ENCODE measurements at regions not wholly inside any gene's neighbourhood (a gene's known extent, or its start where the extent isn't known, plus 50 kb on each side); places are given as distances from the start of the nearest gene placed in this dataset.
A peak's percentile ranks its signal among the peaks of the same experiment; 100 is the strongest.

DNA sequence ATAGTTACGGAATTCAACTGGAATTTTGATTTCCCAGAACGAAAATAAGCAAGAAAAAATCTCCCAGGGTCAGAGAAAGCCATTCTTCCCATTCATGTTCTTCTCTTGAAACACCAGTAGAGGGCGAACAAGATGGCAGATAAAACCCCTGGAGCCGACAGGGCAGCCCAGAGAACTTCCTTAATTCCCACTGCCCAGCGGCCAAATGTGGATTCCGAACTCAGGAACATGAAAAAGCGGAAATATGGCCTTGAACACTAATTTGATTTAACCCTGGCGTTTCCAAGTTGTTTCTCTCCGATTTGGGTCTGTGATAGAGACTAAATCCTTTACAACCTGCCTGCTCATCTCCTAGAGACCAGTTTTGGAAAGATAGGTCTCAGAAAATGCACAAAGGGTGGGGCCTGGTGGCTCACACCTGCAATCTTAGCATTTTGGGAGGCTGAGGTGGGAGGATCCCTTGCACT lies 100.7 kb upstream of the WAC start:
- no peaks in the 10 kb centered on the region for H4K20me1 ChIP-seq (ENCODE audit: insufficient read depth, low read length)
- no peaks in the 10 kb centered on the region; the same call in 1 of the 2 replicates for H3F3A ChIP-seq (ENCODE audit: insufficient read depth, low read length)
- H3K4me1 ChIP-seq (ENCODE audit: low read length): peaks cover 20% of the 10 kb centered on the region
- H3K9ac ChIP-seq (ENCODE audit: low read length): no peak overlapping the region
- no peak overlapping the region for H3K27ac ChIP-seq (ENCODE audit: low read length)
- peak overlapping the region; percentile 35 for H3K4me2 ChIP-seq (ENCODE audit: low read depth, low read length)
- TF ChIP-seq, protein P1, sequence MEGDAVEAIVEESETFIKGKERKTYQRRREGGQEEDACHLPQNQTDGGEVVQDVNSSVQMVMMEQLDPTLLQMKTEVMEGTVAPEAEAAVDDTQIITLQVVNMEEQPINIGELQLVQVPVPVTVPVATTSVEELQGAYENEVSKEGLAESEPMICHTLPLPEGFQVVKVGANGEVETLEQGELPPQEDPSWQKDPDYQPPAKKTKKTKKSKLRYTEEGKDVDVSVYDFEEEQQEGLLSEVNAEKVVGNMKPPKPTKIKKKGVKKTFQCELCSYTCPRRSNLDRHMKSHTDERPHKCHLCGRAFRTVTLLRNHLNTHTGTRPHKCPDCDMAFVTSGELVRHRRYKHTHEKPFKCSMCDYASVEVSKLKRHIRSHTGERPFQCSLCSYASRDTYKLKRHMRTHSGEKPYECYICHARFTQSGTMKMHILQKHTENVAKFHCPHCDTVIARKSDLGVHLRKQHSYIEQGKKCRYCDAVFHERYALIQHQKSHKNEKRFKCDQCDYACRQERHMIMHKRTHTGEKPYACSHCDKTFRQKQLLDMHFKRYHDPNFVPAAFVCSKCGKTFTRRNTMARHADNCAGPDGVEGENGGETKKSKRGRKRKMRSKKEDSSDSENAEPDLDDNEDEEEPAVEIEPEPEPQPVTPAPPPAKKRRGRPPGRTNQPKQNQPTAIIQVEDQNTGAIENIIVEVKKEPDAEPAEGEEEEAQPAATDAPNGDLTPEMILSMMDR (IDR thresholded peaks at IDR 0.05; ENCODE audit: low read length): peak; percentile 79
- no peak for TF ChIP-seq EZH2phosphoT487 (IDR thresholded peaks at IDR 0.05; ENCODE audit: low read length)
- DNase-seq: peak; percentile 32
- no peaks in the 10 kb centered on the region for H3K27me3 ChIP-seq (replicated peaks; ENCODE audit: insufficient read depth, low read length)
- H2AFZ ChIP-seq (ENCODE audit: low read length): peak overlapping the region; percentile 68
- no peaks in the 10 kb centered on the region for H3K9me3 ChIP-seq (replicated peaks; ENCODE audit: insufficient read depth, low read length)
- H3K36me3 ChIP-seq (replicated peaks; ENCODE audit: insufficient read depth, low read length): no peaks in the 10 kb centered on the region
- H3K79me2 ChIP-seq (ENCODE audit: low read length): no peaks in the 10 kb centered on the region
- no peaks in the 10 kb centered on the region for H3K9me2 ChIP-seq (replicated peaks; ENCODE audit: insufficient read depth, low read length)
- no peak overlapping the region for H3K4me3 ChIP-seq (ENCODE audit: low read length)

DNA sequence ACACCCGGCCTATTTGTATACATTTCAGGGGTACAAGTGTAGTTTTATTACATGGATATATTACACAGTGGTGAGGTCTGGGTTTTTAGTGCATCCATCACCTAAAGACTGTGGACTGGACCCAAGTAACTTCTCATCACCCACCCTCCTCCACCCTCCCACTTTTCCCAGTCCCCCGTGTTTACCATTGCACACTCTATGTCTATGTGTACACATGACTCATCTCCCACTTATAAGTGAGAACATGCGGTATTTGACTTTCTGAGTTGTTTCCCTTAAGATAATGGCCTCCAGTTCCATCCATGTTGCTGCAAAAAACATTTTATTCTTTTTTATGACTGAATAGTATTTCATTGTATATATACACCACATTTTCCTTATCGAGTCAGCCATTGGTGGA lies 98.9 kb upstream of the WAC start:
- TF ChIP-seq, protein P1 (IDR thresholded peaks at IDR 0.05; ENCODE audit: low read length): no peak
- TF ChIP-seq EZH2 (optimal IDR thresholded peaks at IDR 0.05; ENCODE audit: low read depth, low read length) (no peak), EZH2phosphoT487 (IDR thresholded peaks at IDR 0.05; ENCODE audit: low read length) (no peak)
- H2AFZ ChIP-seq (ENCODE audit: low read length): no peak overlapping the region
- no peak overlapping the region for H3K4me2 ChIP-seq (ENCODE audit: low read depth, low read length)
- no peak overlapping the region for H3K9ac ChIP-seq (ENCODE audit: low read length)
- no peaks in the 10 kb centered on the region for H3F3A ChIP-seq (ENCODE audit: insufficient read depth, low read length)
- no peaks in the 10 kb centered on the region for H4K20me1 ChIP-seq (ENCODE audit: insufficient read depth, low read length)
- no peak overlapping the region for H3K4me3 ChIP-seq (ENCODE audit: low read length)
- H3K9me3 ChIP-seq (replicated peaks; ENCODE audit: insufficient read depth, low read length): no peaks in the 10 kb centered on the region
- 0 out of 2 replicates have a peak, but pooled peaks cover 5% of the 10 kb centered on the region for H3K4me1 ChIP-seq (ENCODE audit: low read length)
- no peaks in the 10 kb centered on the region for H3K79me2 ChIP-seq (ENCODE audit: low read length)
- H3K27me3 ChIP-seq (replicated peaks; ENCODE audit: insufficient read depth, low read length): no peaks in the 10 kb centered on the region
- no peaks in the 10 kb centered on the region for H3K36me3 ChIP-seq (replicated peaks; ENCODE audit: insufficient read depth, low read length)
- DNase-seq: no peak
- no peak overlapping the region for H3K27ac ChIP-seq (ENCODE audit: low read length)
- H3K9me2 ChIP-seq (replicated peaks; ENCODE audit: insufficient read depth, low read length): no peaks in the 10 kb centered on the region

DNA sequence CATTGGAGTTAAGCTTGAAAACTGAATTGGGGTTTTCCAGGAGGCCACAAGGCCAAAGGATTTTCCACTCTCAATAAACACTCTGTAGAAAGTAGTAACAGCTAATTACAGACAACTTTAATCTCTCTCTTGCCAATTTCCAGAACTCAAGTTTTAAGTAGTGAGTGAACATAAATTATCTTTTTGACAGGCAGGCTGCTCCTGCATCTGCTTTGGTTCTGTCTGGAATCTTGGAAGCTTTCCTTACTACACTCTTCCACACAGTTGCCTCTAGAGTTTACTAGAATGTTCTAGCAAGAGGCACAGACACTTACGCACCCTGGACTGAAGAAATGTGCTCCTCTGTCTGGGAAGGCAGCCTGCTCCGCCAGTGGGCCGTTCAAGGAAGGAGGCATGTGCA lies 90.5 kb upstream of the WAC start:
- Histone ChIP-seq H3K9ac (ENCODE audit: low read length) (no peak overlapping the region), H3K79me2 (ENCODE audit: low read length) (no peaks in the 10 kb centered on the region), H2AFZ (ENCODE audit: low read length) (no peak overlapping the region), H3K9me3 (replicated peaks; ENCODE audit: insufficient read depth, low read length) (no peaks in the 10 kb centered on the region), H3K9me2 (replicated peaks; ENCODE audit: insufficient read depth, low read length) (no peaks in the 10 kb centered on the region), H3K4me1 (ENCODE audit: low read length) (no peaks in the 10 kb centered on the region), H3K27ac (ENCODE audit: low read length) (no peak overlapping the region), H3K27me3 (replicated peaks; ENCODE audit: insufficient read depth, low read length) (no peaks in the 10 kb centered on the region), H3K4me3 (ENCODE audit: low read length) (no peak overlapping the region), H3K4me2 (ENCODE audit: low read depth, low read length) (no peak overlapping the region), H4K20me1 (ENCODE audit: insufficient read depth, low read length) (no peaks in the 10 kb centered on the region), H3K36me3 (replicated peaks; ENCODE audit: insufficient read depth, low read length) (no peaks in the 10 kb centered on the region), H3F3A (ENCODE audit: insufficient read depth, low read length) (no peaks in the 10 kb centered on the region)
- no peak for TF ChIP-seq EZH2 (optimal IDR thresholded peaks at IDR 0.05; ENCODE audit: low read depth, low read length)
- no peak for TF ChIP-seq EZH2phosphoT487 (IDR thresholded peaks at IDR 0.05; ENCODE audit: low read length)
- DNase-seq: no peak

DNA sequence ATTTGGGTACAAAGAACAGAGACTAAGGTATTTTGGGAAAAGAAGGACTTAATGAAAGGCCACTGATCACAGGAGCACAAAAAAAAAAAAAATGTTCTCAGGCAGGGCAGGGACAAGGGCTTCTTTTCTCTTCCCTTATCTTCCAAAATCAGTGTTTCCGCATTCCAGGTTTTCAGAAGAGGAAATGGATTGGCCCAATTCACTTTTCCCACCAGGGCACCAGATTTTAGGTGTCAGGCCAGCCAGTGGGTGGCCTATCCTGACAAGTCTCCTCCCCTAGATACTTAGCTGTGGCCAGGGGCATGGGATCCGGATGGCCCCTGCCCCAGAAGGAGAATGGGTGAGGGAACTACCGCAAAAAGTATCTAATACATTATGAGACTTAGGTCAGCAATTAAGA lies 88.9 kb upstream of the WAC start:
- no peak overlapping the region for H3K4me2 ChIP-seq (ENCODE audit: low read depth, low read length)
- TF ChIP-seq, protein P1 (IDR thresholded peaks at IDR 0.05; ENCODE audit: low read length): no peak
- TF ChIP-seq EZH2phosphoT487 (IDR thresholded peaks at IDR 0.05; ENCODE audit: low read length): no peak
- no peaks in the 10 kb centered on the region for H4K20me1 ChIP-seq (ENCODE audit: insufficient read depth, low read length)
- H3K9ac ChIP-seq (ENCODE audit: low read length): no peak overlapping the region
- no peaks in the 10 kb centered on the region for H3F3A ChIP-seq (ENCODE audit: insufficient read depth, low read length)
- H3K9me2 ChIP-seq (replicated peaks; ENCODE audit: insufficient read depth, low read length): no peaks in the 10 kb centered on the region
- no peak for DNase-seq
- H3K4me3 ChIP-seq (ENCODE audit: low read length): no peak overlapping the region
- no peak overlapping the region for H2AFZ ChIP-seq (ENCODE audit: low read length)
- no peaks in the 10 kb centered on the region for H3K4me1 ChIP-seq (ENCODE audit: low read length)
- H3K79me2 ChIP-seq (ENCODE audit: low read length): no peaks in the 10 kb centered on the region
- no peaks in the 10 kb centered on the region for H3K27me3 ChIP-seq (replicated peaks; ENCODE audit: insufficient read depth, low read length)
- H3K36me3 ChIP-seq (replicated peaks; ENCODE audit: insufficient read depth, low read length): no peaks in the 10 kb centered on the region
- H3K9me3 ChIP-seq (replicated peaks; ENCODE audit: insufficient read depth, low read length): no peaks in the 10 kb centered on the region
- no peak overlapping the region for H3K27ac ChIP-seq (ENCODE audit: low read length)
